DND-41 (cell line): ENCODE measurements at regions not wholly inside any gene's neighbourhood (a gene's known extent, or its start where the extent isn't known, plus 50 kb on each side); places are given as distances from the start of the nearest gene placed in this dataset.

Experiments used
- ATAC-seq: fragments of 200-7000 bp; cut with Tn5 transposase; 3 replicates; pipeline ENCODE4 v1.9.1; 2021; ENCODE audit warnings: low read depth; ENCODE audit not compliant: insufficient read depth
- DNase-seq: peaks from one replicate; pipeline ENCODE4 v3.0.0-alpha.2; 2020
- H2AFZ ChIP-seq: 2 replicates; pipeline ENCODE4 v1.6.0; 2012; ENCODE audit warnings: low read depth, low read length
- H3K27ac ChIP-seq: 2 replicates; pipeline ENCODE4 v1.5.1; 2012; ENCODE audit warnings: low read length, inconsistent platforms
- H3K27me3 ChIP-seq: fragments of 200-600 bp; sonication (generic); 2 replicates; pipeline ENCODE4 v1.6.0; 2012; ENCODE audit warnings: low read length, mild to moderate bottlenecking, inconsistent platforms; ENCODE audit not compliant: insufficient read depth, poor library complexity
- H3K36me3 ChIP-seq: 2 replicates; pipeline ENCODE4 v1.5.1; 2012; ENCODE audit warnings: low read length, inconsistent platforms; ENCODE audit not compliant: insufficient read depth
- H3K4me1 ChIP-seq: 2 replicates; pipeline ENCODE4 v1.5.1; 2012; ENCODE audit warnings: mild to moderate bottlenecking, low read length; ENCODE audit not compliant: insufficient read depth
- H3K4me2 ChIP-seq: 2 replicates; pipeline ENCODE4 v1.6.0; 2012; ENCODE audit warnings: mild to moderate bottlenecking, moderate library complexity, low read length, inconsistent platforms; ENCODE audit not compliant: insufficient read depth
- H3K4me3 ChIP-seq, 2 experiments: fragments of 200-600 bp in 1 of 2; shearing (Covaris generic) in 1 of 2; 2 replicates each; pipeline ENCODE4 v1.5.1; 2012 to 2016; ENCODE audit warnings: inconsistent platforms in 2 of 2, low read length in 2 of 2, mild to moderate bottlenecking in 2 of 2, low read depth in 1 of 2, moderate library complexity in 1 of 2
- H3K79me2 ChIP-seq: 2 replicates; pipeline ENCODE4 v1.6.0; 2012; ENCODE audit warnings: low read length, inconsistent platforms; ENCODE audit not compliant: insufficient read depth
- H3K9ac ChIP-seq: 2 replicates; pipeline ENCODE4 v1.6.0; 2012; ENCODE audit warnings: low read depth, mild to moderate bottlenecking, inconsistent platforms, low read length, moderate library complexity
- H3K9me3 ChIP-seq: 2 replicates; pipeline ENCODE4 v1.5.1; 2012; ENCODE audit warnings: low read length, moderate library complexity, mild to moderate bottlenecking, inconsistent platforms; ENCODE audit not compliant: insufficient read depth, severe bottlenecking
- H4K20me1 ChIP-seq: 2 replicates; pipeline ENCODE4 v1.6.0; 2012; ENCODE audit warnings: low read length; ENCODE audit not compliant: insufficient read depth
- EZH2 ChIP-seq: IDR thresholded peaks from 3 replicates; pipeline ENCODE4 v1.6.1; 2012; ENCODE audit warnings: borderline replicate concordance, low read depth, mild to moderate bottlenecking, moderate library complexity, low read length, inconsistent platforms; ENCODE audit not compliant: severe bottlenecking
- TF ChIP-seq, protein P1 (sequence below): IDR thresholded peaks from 2 replicates; pipeline ENCODE4 v1.5.1; 2012; ENCODE audit warnings: borderline replicate concordance, low read length, moderate library complexity, mild to moderate bottlenecking; ENCODE audit not compliant: poor library complexity, severe bottlenecking; ENCODE audit errors: extremely low read depth

DNA sequence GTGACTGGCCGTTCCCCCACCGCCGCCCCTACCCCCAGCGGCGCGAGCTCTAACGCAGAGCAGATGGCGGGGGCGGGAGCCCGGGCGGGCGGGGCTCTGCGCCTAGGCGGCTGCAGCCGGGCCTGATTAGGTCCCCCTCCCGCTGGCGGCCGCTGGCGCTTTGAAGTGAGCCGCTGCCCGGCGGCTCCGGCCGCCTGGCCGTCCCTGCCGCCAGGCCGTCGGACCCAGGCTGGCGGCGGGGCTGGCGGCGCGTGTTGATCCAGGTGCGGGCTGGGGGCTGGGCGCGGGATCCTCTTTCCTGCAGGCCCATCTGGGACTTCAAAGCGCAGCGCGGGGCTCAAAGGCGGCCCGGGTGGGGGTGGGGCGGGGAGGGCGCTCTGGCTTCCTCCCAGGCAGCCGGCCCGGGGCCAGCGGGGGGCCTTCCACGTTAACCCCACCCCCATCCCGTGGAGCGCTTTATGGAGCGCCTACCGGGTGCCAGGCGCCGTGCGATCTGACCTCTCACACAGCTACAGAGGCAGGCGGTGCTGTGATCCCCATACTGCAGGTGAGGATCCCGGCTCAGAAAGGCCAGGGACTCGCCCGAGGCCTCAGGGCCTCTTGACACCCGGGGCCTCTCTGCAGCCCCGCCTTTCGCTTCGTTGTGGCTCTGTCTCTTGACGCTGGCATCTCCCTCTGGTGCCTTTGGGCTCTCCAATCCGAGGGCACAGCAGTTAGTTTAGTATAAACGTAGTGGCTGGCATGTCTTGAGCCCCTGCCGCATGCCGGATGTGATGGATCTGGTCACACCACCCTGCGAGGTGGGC, 80.0 kb upstream of the NKD1 start:
- TF ChIP-seq, protein P1, sequence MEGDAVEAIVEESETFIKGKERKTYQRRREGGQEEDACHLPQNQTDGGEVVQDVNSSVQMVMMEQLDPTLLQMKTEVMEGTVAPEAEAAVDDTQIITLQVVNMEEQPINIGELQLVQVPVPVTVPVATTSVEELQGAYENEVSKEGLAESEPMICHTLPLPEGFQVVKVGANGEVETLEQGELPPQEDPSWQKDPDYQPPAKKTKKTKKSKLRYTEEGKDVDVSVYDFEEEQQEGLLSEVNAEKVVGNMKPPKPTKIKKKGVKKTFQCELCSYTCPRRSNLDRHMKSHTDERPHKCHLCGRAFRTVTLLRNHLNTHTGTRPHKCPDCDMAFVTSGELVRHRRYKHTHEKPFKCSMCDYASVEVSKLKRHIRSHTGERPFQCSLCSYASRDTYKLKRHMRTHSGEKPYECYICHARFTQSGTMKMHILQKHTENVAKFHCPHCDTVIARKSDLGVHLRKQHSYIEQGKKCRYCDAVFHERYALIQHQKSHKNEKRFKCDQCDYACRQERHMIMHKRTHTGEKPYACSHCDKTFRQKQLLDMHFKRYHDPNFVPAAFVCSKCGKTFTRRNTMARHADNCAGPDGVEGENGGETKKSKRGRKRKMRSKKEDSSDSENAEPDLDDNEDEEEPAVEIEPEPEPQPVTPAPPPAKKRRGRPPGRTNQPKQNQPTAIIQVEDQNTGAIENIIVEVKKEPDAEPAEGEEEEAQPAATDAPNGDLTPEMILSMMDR: no peak
- TF ChIP-seq EZH2: no peak
- peak; percentile 26 for DNase-seq
- Histone ChIP-seq H3K4me3 (no peak overlapping the region), H3K27ac (no peak overlapping the region), H3K27me3 (peaks cover 58% of the 10 kb centered on the region), H3K4me1 (no peaks in the 10 kb centered on the region), H3K9me3 (no peaks in the 10 kb centered on the region), H3K9ac (no peak overlapping the region), H3K36me3 (no peaks in the 10 kb centered on the region), H3K79me2 (no peaks in the 10 kb centered on the region), H3K4me2 (no peak overlapping the region), H2AFZ (no peak overlapping the region), H4K20me1 (peaks cover 2% of the 10 kb centered on the region; the same call in 1 of the 2 replicates)
- ATAC-seq: peak; percentile 60

DNA sequence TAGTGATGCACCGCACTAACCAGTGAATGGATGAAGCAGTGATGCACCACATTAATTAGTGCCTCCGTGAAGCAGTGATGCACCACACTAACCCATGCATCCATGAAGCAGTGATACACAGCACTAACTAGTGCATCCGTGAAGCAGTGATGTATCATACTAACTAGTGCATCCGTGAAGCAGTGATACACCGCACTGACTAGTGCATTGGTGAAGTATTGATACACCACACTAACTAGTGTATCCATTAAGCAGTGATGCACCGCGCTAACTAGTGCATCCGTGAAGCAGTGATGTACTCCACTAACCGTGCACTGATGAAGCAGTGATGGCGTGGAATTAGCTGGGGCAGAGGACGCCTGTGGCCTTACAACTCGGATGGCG, 80.6 kb upstream of the NKD1 start:
- DNase-seq (no peak), ATAC-seq (no peak)
- no peak overlapping the region for H3K4me3 ChIP-seq
- H3K9ac ChIP-seq: no peak overlapping the region
- no peak overlapping the region for H2AFZ ChIP-seq
- H3K79me2 ChIP-seq: no peaks in the 10 kb centered on the region
- H3K4me2 ChIP-seq: no peak overlapping the region
- H3K27ac ChIP-seq: no peak overlapping the region
- H3K4me1 ChIP-seq: no peaks in the 10 kb centered on the region
- no peak for TF ChIP-seq EZH2
- TF ChIP-seq, protein P1: no peak
- H3K27me3 ChIP-seq: peaks cover 62% of the 10 kb centered on the region
- H3K9me3 ChIP-seq: no peaks in the 10 kb centered on the region
- H4K20me1 ChIP-seq: peaks cover 2% of the 10 kb centered on the region; the same call in 1 of the 2 replicates
- H3K36me3 ChIP-seq: no peaks in the 10 kb centered on the region

DNA sequence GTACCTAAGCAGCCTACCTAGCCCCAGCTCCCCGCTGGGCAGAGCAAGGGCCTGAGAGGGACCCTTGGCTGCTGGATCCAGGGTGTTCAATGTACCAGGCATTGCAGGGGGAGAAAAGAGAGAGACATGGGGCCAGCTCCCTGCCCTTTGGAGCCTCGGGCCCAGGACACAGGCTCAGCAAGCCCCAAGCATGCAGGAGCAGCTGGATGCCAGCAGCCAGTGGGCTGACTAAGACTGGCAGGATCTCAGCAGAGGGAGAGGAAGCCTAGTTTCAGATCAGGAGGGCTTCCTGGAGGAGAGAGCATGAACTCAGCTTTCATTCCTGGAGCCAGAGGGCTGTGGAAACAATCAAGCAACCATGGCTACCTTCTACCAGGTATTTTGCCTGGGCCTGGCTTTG, 82.0 kb upstream of the NKD1 start:
- Histone ChIP-seq H3K36me3 (no peaks in the 10 kb centered on the region), H3K9ac (no peak overlapping the region), H4K20me1 (peaks cover 2% of the 10 kb centered on the region; the same call in 1 of the 2 replicates), H3K79me2 (no peaks in the 10 kb centered on the region), H3K4me3 (no peak overlapping the region), H3K9me3 (no peaks in the 10 kb centered on the region), H3K27me3 (peaks cover 70% of the 10 kb centered on the region), H3K4me1 (no peaks in the 10 kb centered on the region), H2AFZ (no peak overlapping the region), H3K27ac (no peak overlapping the region), H3K4me2 (no peak overlapping the region)
- no peak for ATAC-seq
- TF ChIP-seq, protein P1: no peak
- no peak for TF ChIP-seq EZH2
- DNase-seq: no peak
